ENCODE measurements at regions not wholly inside any gene's neighbourhood (a gene's known extent, or its start where the extent isn't known, plus 50 kb on each side); places are given as distances from the start of the nearest gene placed in this dataset.

GRCh38 chrX:23228454-23228853 is 106.2 kb upstream of the PTCHD1 start (continued):
- TF ChIP-seq TGIF2 (CRISPR knock-in tag; IDR thresholded peaks at IDR 0.05) (no peak), ELK3 (CRISPR knock-in tag; IDR thresholded peaks at IDR 0.05) (no peak), RERE (CRISPR knock-in tag; IDR thresholded peaks at IDR 0.05; ENCODE audit: borderline replicate concordance) (no peak), ZNF239 (CRISPR knock-in tag; IDR thresholded peaks at IDR 0.05) (no peak), ZNF395 (CRISPR knock-in tag; IDR thresholded peaks at IDR 0.05) (no peak)
